ENCODE measurements at regions not wholly inside any gene's neighbourhood (a gene's known extent, or its start where the extent isn't known, plus 50 kb on each side); places are given as distances from the start of the nearest gene placed in this dataset.

GRCh38 chr2:8604262-8604661 lies 77.6 kb upstream of the ID2 start:
- no peak for TF ChIP-seq POLR2A (IDR thresholded peaks at IDR 0.05)
- TF ChIP-seq CTCF (IDR thresholded peaks at IDR 0.05) = no peak
- TF ChIP-seq EP300 (IDR thresholded peaks at IDR 0.05; ENCODE audit: low read depth) = no peak
- no peak for TF ChIP-seq POLR2AphosphoS5 (IDR thresholded peaks at IDR 0.05)
